Liver (tissue), 3 donors: ENCODE measurements at regions not wholly inside any gene's neighbourhood (a gene's known extent, or its start where the extent isn't known, plus 50 kb on each side); places are given as distances from the start of the nearest gene placed in this dataset.

Experiments
- ATF3 ChIP-seq: IDR thresholded peaks from 2 replicates; pipeline ENCODE4 v1.6.1; 2016; ENCODE audit warnings: antibody characterized with exemption
- CTCF ChIP-seq: fragments of 150-350 bp; IDR thresholded peaks from 2 replicates; pipeline ENCODE4 v1.5.1; 2017; ENCODE audit warnings: improper control_type of control experiment, low read depth, low read length; ENCODE audit not compliant: missing input control
- EGR1 ChIP-seq, 2 donors: IDR thresholded peaks; 2 replicates each; pipeline ENCODE4 v1.6.1; 2016 to 2018; ENCODE audit warnings: antibody characterized with exemption in 2 of 2, low read depth in 2 of 2
- FOXA1 ChIP-seq: IDR thresholded peaks from 2 replicates; pipeline ENCODE4 v1.6.1; 2016; ENCODE audit warnings: antibody characterized with exemption
- GABPA ChIP-seq, 2 donors: IDR thresholded peaks in 1 of 2; conservative IDR thresholded peaks in 1 of 2; 2 replicates each; pipeline ENCODE4 v1.6.1; 2016; ENCODE audit warnings: antibody characterized with exemption in 2 of 2, mild to moderate bottlenecking in 1 of 2, moderate library complexity in 1 of 2
- HNF4A ChIP-seq, 2 donors: conservative IDR thresholded peaks; 2 replicates each; pipeline ENCODE4 v1.6.1; 2016; ENCODE audit warnings: antibody characterized with exemption in 2 of 2, mild to moderate bottlenecking in 2 of 2
- JUND ChIP-seq, 2 donors: IDR thresholded peaks; 2 replicates each; pipeline ENCODE4 v1.6.1; 2016; ENCODE audit warnings: antibody characterized with exemption in 2 of 2
- MAX ChIP-seq: IDR thresholded peaks from 2 replicates; pipeline ENCODE4 v1.6.1; 2016; ENCODE audit warnings: antibody characterized with exemption
- NR2F2 ChIP-seq: IDR thresholded peaks from 2 replicates; pipeline ENCODE4 v1.6.1; 2016; ENCODE audit warnings: antibody characterized with exemption
- RAD21 ChIP-seq, 2 donors: IDR thresholded peaks; 2 replicates each; pipeline ENCODE4 v1.6.1; 2016; ENCODE audit warnings: antibody characterized with exemption in 2 of 2, mild to moderate bottlenecking in 2 of 2
- REST ChIP-seq: IDR thresholded peaks from 2 replicates; pipeline ENCODE4 v1.6.1; 2016; ENCODE audit warnings: antibody characterized with exemption, mild to moderate bottlenecking
- SP1 ChIP-seq: IDR thresholded peaks from 2 replicates; pipeline ENCODE4 v1.6.1; 2018; ENCODE audit warnings: antibody characterized with exemption, mild to moderate bottlenecking
- TAF1 ChIP-seq: conservative IDR thresholded peaks from 2 replicates; pipeline ENCODE4 v1.6.1; 2016; ENCODE audit warnings: antibody characterized with exemption, mild to moderate bottlenecking
- YY1 ChIP-seq: IDR thresholded peaks from 2 replicates; pipeline ENCODE4 v1.6.1; 2016; ENCODE audit warnings: antibody characterized with exemption, mild to moderate bottlenecking
- donor health status: healthy.
- donor health status: healthy.

- TF ChIP-seq JUND (IDR thresholded peaks at IDR 0.05) = peak; percentile 62 to 91
- TF ChIP-seq CTCF = peak; percentile 46
- peak; percentile 65 for TF ChIP-seq MAX
- TF ChIP-seq TAF1 = no peak
- TF ChIP-seq ATF3 = peak; percentile 52
- peak in 1 of 2 donors; percentile 66 for TF ChIP-seq GABPA (IDR thresholded peaks at IDR 0.05 in 1 of 2, conservative IDR thresholded peaks at IDR 0.05 in 1 of 2)
- peak; percentile 40 for TF ChIP-seq FOXA1
- TF ChIP-seq SP1 = peak; percentile 54
- TF ChIP-seq RAD21 (IDR thresholded peaks at IDR 0.05) = peak; percentile 86 to 91
- no peak for TF ChIP-seq REST
- no peak for TF ChIP-seq NR2F2
- peak; percentile 52 to 76 for TF ChIP-seq HNF4A (conservative IDR thresholded peaks at IDR 0.05)
- peak; percentile 83 for TF ChIP-seq YY1
- no peak for TF ChIP-seq EGR1 (IDR thresholded peaks at IDR 0.05; ENCODE audit: low read depth in 2 of 2)
These were observed 185.0 kb downstream of the ANAPC1 start for GRCh38 chr2:111698743-111699554.
